ENCODE measurements at regions not wholly inside any gene's neighbourhood (a gene's known extent, or its start where the extent isn't known, plus 50 kb on each side); places are given as distances from the start of the nearest gene placed in this dataset.

- no peak for TF ChIP-seq SP1 (IDR thresholded peaks at IDR 0.05)
- TF ChIP-seq BHLHE40 (IDR thresholded peaks at IDR 0.05; ENCODE audit: borderline replicate concordance): no peak
- no peak for TF ChIP-seq L3MBTL2 (conservative IDR thresholded peaks at IDR 0.05)
- no peak for TF ChIP-seq FOXM1 (IDR thresholded peaks at IDR 0.05; ENCODE audit: borderline replicate concordance)
- no peak for TF ChIP-seq TARDBP (IDR thresholded peaks at IDR 0.05)
- TF ChIP-seq PKNOX1 (IDR thresholded peaks at IDR 0.05): no peak
- no peak for TF ChIP-seq NFRKB (IDR thresholded peaks at IDR 0.05)
- no peak for TF ChIP-seq ELF4 (IDR thresholded peaks at IDR 0.05)
Measured at GRCh38 chrX:14476205-14476604, 53.1 kb upstream of the GLRA2 start.
